Skin of body (tissue), 2 donors: ENCODE measurements at regions not wholly inside any gene's neighbourhood (a gene's known extent, or its start where the extent isn't known, plus 50 kb on each side); places are given as distances from the start of the nearest gene placed in this dataset. TPM values are rescaled to one million over a fixed set of nuclear protein-coding genes. Genes with fewer than 3 reads are reported as not detected.
"Not testable (repeated sequence)": the region's sequence is repeated elsewhere in the genome, so short reads cannot be mapped to it uniquely, and the experiment has no call there.

Experiments used
- DNase-seq: peaks from one replicate; lab custom pipeline; 2025; lab: John Stamatoyannopoulos, UW
- small RNA-seq: library from RNA; depleted of rRNA; stranded (forward); fragments of <200 nt; gene quantifications from one replicate; pipeline ENCODE3, GENCODE V24; 2014; ENCODE audit warnings: low replicate concordance

- no peak for DNase-seq
These were observed 97.0 kb downstream of the TLR5 start for GRCh38 chr1:223046011-223046410.

GRCh38 chr1:223046463-223046862 lies 96.6 kb downstream of the TLR5 start:
- not testable (repeated sequence) for DNase-seq

- DNase-seq: no peak
These were observed 95.0 kb downstream of the TLR5 start for GRCh38 chr1:223048026-223048425.

GRCh38 chr1:223052462-223052861 lies 90.6 kb downstream of the TLR5 start:
- DNase-seq: no peak

GRCh38 chr1:223052931-223053330 lies 90.1 kb downstream of the TLR5 start:
- no peak for DNase-seq

GRCh38 chr1:223056802-223057201 lies 86.2 kb downstream of the TLR5 start:
- DNase-seq: no peak

- DNase-seq: no peak
These were observed 85.4 kb downstream of the TLR5 start for GRCh38 chr1:223057569-223058093.

Small RNA genes in the stretch of these regions (small RNA-seq; reads per million reads assigned to genes)
- not detected for gene NDUFB1P2
